HCT116 (cell line): ENCODE measurements at regions not wholly inside any gene's neighbourhood (a gene's known extent, or its start where the extent isn't known, plus 50 kb on each side); places are given as distances from the start of the nearest gene placed in this dataset.

ENCODE experiments used
- ATAC-seq: fragments of 200-7000 bp; cut with Tn5 transposase; 2 replicates; pipeline ENCODE4 v1.9.1; 2020; ENCODE audit warnings: mild to moderate bottlenecking, moderate library complexity
- BruUV-seq: library from RNA; stranded (reverse); fragments of 400-500 nt; replicated peaks from 2 replicates; lab custom pipeline; 2021; lab: Mats Ljungman, UMichigan
- CTCF ChIA-PET: fragments of 300-600 bp; sonication (Branson Sonifier 250); formaldehyde crosslinking; loops from one replicate; lab custom pipeline; 2021; ENCODE audit warnings: antibody characterized with exemption; lab: Charles Lee
- POLR2A ChIA-PET: fragments of 300-600, 350-600 bp; sonication (Branson Sonifier 250); formaldehyde crosslinking; loops from one replicate; lab custom pipeline; 2021; ENCODE audit warnings: antibody characterized with exemption; lab: Charles Lee
- RAD21 ChIA-PET, 2 experiments: fragments of 300-600 bp; sonication (Branson Sonifier 250); formaldehyde crosslinking; loops; one replicate each; lab custom pipeline; 2023; ENCODE audit warnings: low total read pairs in 2 of 2; ENCODE audit not compliant: uncharacterized antibody in 2 of 2, unreplicated experiment in 2 of 2, low non-redundant PET in 1 of 2; lab: Charles Lee
- DNase-seq: peaks from one replicate; pipeline ENCODE4 v3.0.0-alpha.2; 2010; ENCODE audit warnings: low read depth, low spot score
- H2AFZ ChIP-seq: fragments of 200-600 bp; shearing (Covaris generic), sonication (generic); 2 replicates; pipeline ENCODE4 v1.6.1; 2017; ENCODE audit warnings: low read depth, mixed run types, mixed read lengths, antibody characterized with exemption, low read length; ENCODE audit not compliant: poor library complexity, severe bottlenecking
- H3K27ac ChIP-seq: 2 replicates; pipeline ENCODE4 v1.5.1; 2012; ENCODE audit warnings: low read depth, low read length
- H3K27me3 ChIP-seq: fragments of 200-600 bp; sonication (generic); 2 replicates; pipeline ENCODE4 v1.6.1; 2016; ENCODE audit warnings: mixed run types, low read length, mixed read lengths; ENCODE audit not compliant: insufficient read depth
- H3K36me3 ChIP-seq, 2 experiments: fragments of 200-500 bp in 1 of 2; fragments of 200-600 bp in 1 of 2; sonication (Bioruptor generic) in 1 of 2; sonication (generic) in 1 of 2; 2 replicates each; pipeline versions ENCODE4 v1.5.1 to v1.6.1; 2014 to 2016; ENCODE audit warnings: low read length in 2 of 2, inconsistent platforms in 1 of 2, mixed read lengths in 1 of 2, mixed run types in 1 of 2; ENCODE audit not compliant: insufficient read depth in 2 of 2, control insufficient read depth in 1 of 2
- H3K4me1 ChIP-seq, 2 experiments: fragments of 200-600 bp in 1 of 2; sonication (generic) in 1 of 2; 2 replicates each; pipeline versions ENCODE4 v1.5.1 to v1.6.1; 2012 to 2017; ENCODE audit warnings: low read length in 2 of 2, inconsistent platforms in 1 of 2, mild to moderate bottlenecking in 1 of 2, mixed read lengths in 1 of 2, mixed run types in 1 of 2, moderate library complexity in 1 of 2; ENCODE audit not compliant: insufficient read depth in 2 of 2, control insufficient read depth in 1 of 2
- H3K4me2 ChIP-seq: fragments of 200-600 bp; sonication (generic); 2 replicates; pipeline ENCODE4 v1.6.1; 2017; ENCODE audit warnings: mixed run types, low read length, mixed read lengths
- H3K4me3 ChIP-seq, 2 experiments: fragments of 200-600 bp in 1 of 2; sonication (generic) in 1 of 2; replicated peaks in 1 of 2; 2 replicates each; pipeline ENCODE4 v1.5.1; 2011 to 2016; ENCODE audit warnings: low read length in 2 of 2, control low read depth in 1 of 2, low read depth in 1 of 2, mild to moderate bottlenecking in 1 of 2, mixed read lengths in 1 of 2, mixed run types in 1 of 2
- H3K79me2 ChIP-seq: fragments of 200-600 bp; sonication (generic); 2 replicates; pipeline ENCODE4 v1.6.1; 2017; ENCODE audit warnings: mild to moderate bottlenecking, mixed run types, low read length, moderate library complexity, mixed read lengths; ENCODE audit not compliant: insufficient read depth
- H3K9ac ChIP-seq: fragments of 200-600 bp; sonication (generic); 2 replicates; pipeline ENCODE4 v1.6.1; 2016; ENCODE audit warnings: low read length, mixed read lengths
- H3K9me2 ChIP-seq: fragments of 200-600 bp; sonication (generic), shearing (Covaris generic); 2 replicates; pipeline ENCODE4 v1.6.1; 2017; ENCODE audit warnings: mixed run types, mild to moderate bottlenecking, moderate library complexity; ENCODE audit not compliant: insufficient read depth
- H3K9me3 ChIP-seq, 2 experiments: fragments of 200-500 bp in 1 of 2; fragments of 200-600 bp in 1 of 2; sonication (Bioruptor generic) in 1 of 2; sonication (generic) in 1 of 2; 2 replicates each; pipeline ENCODE4 v1.6.1; 2014 to 2017; ENCODE audit warnings: low read length in 2 of 2, mixed read lengths in 2 of 2, inconsistent platforms in 1 of 2, low read depth in 1 of 2, mild to moderate bottlenecking in 1 of 2, mixed run types in 1 of 2, moderate library complexity in 1 of 2; ENCODE audit not compliant: control insufficient read depth in 1 of 2, insufficient read depth in 1 of 2
- H4K20me1 ChIP-seq: fragments of 200-600 bp; sonication (generic), shearing (Covaris generic); 2 replicates; pipeline ENCODE4 v1.6.1; 2017; ENCODE audit warnings: mixed run types, mild to moderate bottlenecking, moderate library complexity; ENCODE audit not compliant: insufficient read depth
- CEBPB ChIP-seq: IDR thresholded peaks from 2 replicates; pipeline ENCODE4 v1.6.1; 2012; ENCODE audit warnings: low read depth
- EGR1 ChIP-seq: IDR thresholded peaks from 2 replicates; pipeline ENCODE4 v1.6.1; 2012; ENCODE audit warnings: low read depth
- EZH2phosphoT487 ChIP-seq: fragments of 200-600 bp; IDR thresholded peaks from 2 replicates; pipeline ENCODE4 v1.6.1; 2018; ENCODE audit warnings: antibody characterized with exemption, borderline replicate concordance
- FOSL1 ChIP-seq: IDR thresholded peaks from 2 replicates; pipeline ENCODE4 v1.6.1; 2012; ENCODE audit warnings: low read depth
- JUND ChIP-seq: IDR thresholded peaks from 2 replicates; pipeline ENCODE4 v1.6.1; 2012
- POLR2A ChIP-seq: IDR thresholded peaks from 2 replicates; pipeline ENCODE4 v1.7.0; 2011; ENCODE audit warnings: borderline replicate concordance; ENCODE audit not compliant: insufficient read depth, insufficient read length; ENCODE audit errors: extremely low read depth
- YY1 ChIP-seq: IDR thresholded peaks from 2 replicates; pipeline ENCODE4 v1.6.1; 2011; ENCODE audit warnings: low read length, low read depth, moderate library complexity, mild to moderate bottlenecking; ENCODE audit not compliant: insufficient replicate concordance; ENCODE audit errors: extremely low read depth
- intact Hi-C: fragments of 100-400 bp; cut with micrococcal nuclease; formaldehyde crosslinking; loops from 2 replicates; pipeline ENCODE4 v1.10.0; 2022
- TF ChIP-seq, protein P1 (sequence below): IDR thresholded peaks from 2 replicates; pipeline ENCODE4 v1.6.1; 2012
- TF ChIP-seq, protein P2 (sequence below), 3 experiments: fragments of 200-600 bp in 1 of 3; sonication (generic) in 1 of 3; IDR thresholded peaks in 2 of 3; conservative IDR thresholded peaks in 1 of 3; 2 replicates each; pipeline ENCODE4 v1.5.1; 2012 to 2017; ENCODE audit warnings: low read depth in 2 of 3, low read length in 2 of 3, antibody characterized with exemption in 1 of 3, borderline replicate concordance in 1 of 3, control low read depth in 1 of 3, mild to moderate bottlenecking in 1 of 3, mixed read lengths in 1 of 3, mixed run types in 1 of 3, moderate library complexity in 1 of 3; ENCODE audit not compliant: insufficient read depth in 1 of 3
- TF ChIP-seq, protein P3 (sequence below): IDR thresholded peaks from 2 replicates; pipeline ENCODE4 v1.6.1; 2012; ENCODE audit warnings: low read depth

DNA sequence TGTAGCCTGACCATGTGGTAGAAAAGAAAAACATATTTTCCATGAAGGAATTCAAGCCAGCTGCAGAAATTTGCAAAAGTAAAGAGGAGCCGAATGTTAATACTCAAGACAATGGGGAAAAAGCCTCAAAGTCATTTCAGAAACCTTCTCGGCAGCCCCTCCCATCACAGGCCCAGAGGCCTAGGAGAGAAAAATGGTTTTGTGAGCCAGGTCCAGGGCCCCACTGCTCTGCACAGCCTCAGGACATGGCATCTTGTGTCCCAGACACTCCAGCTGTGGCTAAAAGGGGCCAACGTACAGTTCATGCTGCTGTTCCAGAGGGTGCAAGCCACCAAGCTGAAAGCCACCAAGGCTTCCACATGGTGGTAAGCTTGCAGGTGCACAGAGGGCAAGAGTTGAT lies 50.9 kb upstream of the BBS12 start:
- no peak for TF ChIP-seq POLR2A
- TF ChIP-seq EZH2phosphoT487: no peak
- no peak for TF ChIP-seq YY1
- TF ChIP-seq, protein P1, sequence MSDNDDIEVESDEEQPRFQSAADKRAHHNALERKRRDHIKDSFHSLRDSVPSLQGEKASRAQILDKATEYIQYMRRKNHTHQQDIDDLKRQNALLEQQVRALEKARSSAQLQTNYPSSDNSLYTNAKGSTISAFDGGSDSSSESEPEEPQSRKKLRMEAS: no peak
- no peak for TF ChIP-seq FOSL1
- no peak for TF ChIP-seq EGR1
- no peak for TF ChIP-seq JUND
- TF ChIP-seq CEBPB: no peak
- TF ChIP-seq, protein P2, sequence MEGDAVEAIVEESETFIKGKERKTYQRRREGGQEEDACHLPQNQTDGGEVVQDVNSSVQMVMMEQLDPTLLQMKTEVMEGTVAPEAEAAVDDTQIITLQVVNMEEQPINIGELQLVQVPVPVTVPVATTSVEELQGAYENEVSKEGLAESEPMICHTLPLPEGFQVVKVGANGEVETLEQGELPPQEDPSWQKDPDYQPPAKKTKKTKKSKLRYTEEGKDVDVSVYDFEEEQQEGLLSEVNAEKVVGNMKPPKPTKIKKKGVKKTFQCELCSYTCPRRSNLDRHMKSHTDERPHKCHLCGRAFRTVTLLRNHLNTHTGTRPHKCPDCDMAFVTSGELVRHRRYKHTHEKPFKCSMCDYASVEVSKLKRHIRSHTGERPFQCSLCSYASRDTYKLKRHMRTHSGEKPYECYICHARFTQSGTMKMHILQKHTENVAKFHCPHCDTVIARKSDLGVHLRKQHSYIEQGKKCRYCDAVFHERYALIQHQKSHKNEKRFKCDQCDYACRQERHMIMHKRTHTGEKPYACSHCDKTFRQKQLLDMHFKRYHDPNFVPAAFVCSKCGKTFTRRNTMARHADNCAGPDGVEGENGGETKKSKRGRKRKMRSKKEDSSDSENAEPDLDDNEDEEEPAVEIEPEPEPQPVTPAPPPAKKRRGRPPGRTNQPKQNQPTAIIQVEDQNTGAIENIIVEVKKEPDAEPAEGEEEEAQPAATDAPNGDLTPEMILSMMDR (IDR thresholded peaks at IDR 0.05 in 2 of 3, conservative IDR thresholded peaks at IDR 0.05 in 1 of 3; ENCODE audit: borderline replicate concordance in 1 of 3, insufficient read depth in 1 of 3, low read depth in 2 of 3, low read length in 2 of 3): no peak
- TF ChIP-seq, protein P3, sequence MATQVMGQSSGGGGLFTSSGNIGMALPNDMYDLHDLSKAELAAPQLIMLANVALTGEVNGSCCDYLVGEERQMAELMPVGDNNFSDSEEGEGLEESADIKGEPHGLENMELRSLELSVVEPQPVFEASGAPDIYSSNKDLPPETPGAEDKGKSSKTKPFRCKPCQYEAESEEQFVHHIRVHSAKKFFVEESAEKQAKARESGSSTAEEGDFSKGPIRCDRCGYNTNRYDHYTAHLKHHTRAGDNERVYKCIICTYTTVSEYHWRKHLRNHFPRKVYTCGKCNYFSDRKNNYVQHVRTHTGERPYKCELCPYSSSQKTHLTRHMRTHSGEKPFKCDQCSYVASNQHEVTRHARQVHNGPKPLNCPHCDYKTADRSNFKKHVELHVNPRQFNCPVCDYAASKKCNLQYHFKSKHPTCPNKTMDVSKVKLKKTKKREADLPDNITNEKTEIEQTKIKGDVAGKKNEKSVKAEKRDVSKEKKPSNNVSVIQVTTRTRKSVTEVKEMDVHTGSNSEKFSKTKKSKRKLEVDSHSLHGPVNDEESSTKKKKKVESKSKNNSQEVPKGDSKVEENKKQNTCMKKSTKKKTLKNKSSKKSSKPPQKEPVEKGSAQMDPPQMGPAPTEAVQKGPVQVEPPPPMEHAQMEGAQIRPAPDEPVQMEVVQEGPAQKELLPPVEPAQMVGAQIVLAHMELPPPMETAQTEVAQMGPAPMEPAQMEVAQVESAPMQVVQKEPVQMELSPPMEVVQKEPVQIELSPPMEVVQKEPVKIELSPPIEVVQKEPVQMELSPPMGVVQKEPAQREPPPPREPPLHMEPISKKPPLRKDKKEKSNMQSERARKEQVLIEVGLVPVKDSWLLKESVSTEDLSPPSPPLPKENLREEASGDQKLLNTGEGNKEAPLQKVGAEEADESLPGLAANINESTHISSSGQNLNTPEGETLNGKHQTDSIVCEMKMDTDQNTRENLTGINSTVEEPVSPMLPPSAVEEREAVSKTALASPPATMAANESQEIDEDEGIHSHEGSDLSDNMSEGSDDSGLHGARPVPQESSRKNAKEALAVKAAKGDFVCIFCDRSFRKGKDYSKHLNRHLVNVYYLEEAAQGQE: no peak
- TF ChIP-seq, all 23 proteins: peak for 0
- Histone ChIP-seq H3K9ac (no peak overlapping the region), H3K9me2 (no peaks in the 10 kb centered on the region), H4K20me1 (no peaks in the 10 kb centered on the region), H3K4me3 (no peak overlapping the region), H3K4me2 (no peak overlapping the region), H3K4me1 (no peaks in the 10 kb centered on the region), H3K27me3 (no peaks in the 10 kb centered on the region; the same call in 1 of the 2 replicates), H3K9me3 (no peaks in the 10 kb centered on the region), H3K79me2 (no peaks in the 10 kb centered on the region), H3K27ac (no peak overlapping the region), H2AFZ (no peak overlapping the region), H3K36me3 (no peaks in the 10 kb centered on the region)
- intact Hi-C loops: no loop called here
- ChIA-PET POLR2A (no interaction called here), CTCF (no interaction called here), RAD21 (no interaction called here)
- BruUV-seq: no TSS peak
- DNase-seq (no peak), ATAC-seq (no peak)
